Colonic mucosa (tissue), 4 donors: ENCODE measurements at regions not wholly inside any gene's neighbourhood (a gene's known extent, or its start where the extent isn't known, plus 50 kb on each side); places are given as distances from the start of the nearest gene placed in this dataset.

ENCODE experiments used
- DNase-seq: peaks from one replicate; pipeline ENCODE4 v3.0.0-alpha.2; 2020
- H3K27ac ChIP-seq: fragments of 200-600 bp; one replicate; pipeline ENCODE4 v1.8.0; 2021
- H3K27me3 ChIP-seq: fragments of 200-600 bp; one replicate; pipeline ENCODE4 v1.8.0; 2021
- H3K36me3 ChIP-seq: fragments of 200-600 bp; one replicate; pipeline ENCODE4 v1.8.0; 2021
- H3K4me1 ChIP-seq: fragments of 200-600 bp; one replicate; pipeline ENCODE4 v1.8.0; 2021; ENCODE audit warnings: mild to moderate bottlenecking
- H3K4me3 ChIP-seq: fragments of 200-600 bp; one replicate; pipeline ENCODE4 v1.8.0; 2021
- H3K9ac ChIP-seq, 2 donors: one replicate each; pipeline ENCODE4 v1.7.0; 2013; ENCODE audit warnings: control low read depth in 2 of 2, low read depth in 2 of 2, low read length in 2 of 2
- H3K9me3 ChIP-seq: fragments of 200-600 bp; one replicate; pipeline ENCODE4 v1.8.0; 2021
- CTCF ChIP-seq: fragments of 200-600 bp; IDR thresholded peaks from one replicate; pipeline ENCODE4 v1.8.0; 2022; ENCODE audit warnings: antibody characterized with exemption, mild to moderate bottlenecking
- intact Hi-C: fragments of 100-400 bp; cut with DNase I; formaldehyde crosslinking; loops from one replicate; pipeline ENCODE4 v1.14.1; 2022
- donor health status: healthy.
- donor health status: DM: no; HTN: no; CAD: no.
- donor health status: DM: no; HTN: no; CAD: no.

GRCh38 chr1:30323841-30324240, 399.5 kb downstream of the MATN1 start:
- no peaks in the 10 kb centered on the region for H3K36me3 ChIP-seq
- no peak for TF ChIP-seq CTCF
- H3K4me3 ChIP-seq = no peak overlapping the region
- no peak for DNase-seq
- intact Hi-C loops = no loop called here
- H3K27ac ChIP-seq = no peak overlapping the region
- no peaks in the 10 kb centered on the region for H3K27me3 ChIP-seq
- no peaks in the 10 kb centered on the region for H3K9me3 ChIP-seq
- H3K4me1 ChIP-seq = no peaks in the 10 kb centered on the region
- H3K9ac ChIP-seq = no peak overlapping the region

- no peak overlapping the region for H3K9ac ChIP-seq
- H3K9me3 ChIP-seq = no peaks in the 10 kb centered on the region
- no peak for DNase-seq
- intact Hi-C loops = no loop called here
- no peaks in the 10 kb centered on the region for H3K4me1 ChIP-seq
- no peak overlapping the region for H3K4me3 ChIP-seq
- TF ChIP-seq CTCF = no peak
- no peaks in the 10 kb centered on the region for H3K27me3 ChIP-seq
- no peak overlapping the region for H3K27ac ChIP-seq
- no peaks in the 10 kb centered on the region for H3K36me3 ChIP-seq
Observed at GRCh38 chr1:30323352-30323751, 400.0 kb downstream of the MATN1 start.

GRCh38 chr1:30322859-30323257, 400.5 kb downstream of the MATN1 start:
- no peak for DNase-seq
- no peak for TF ChIP-seq CTCF
- Histone ChIP-seq H3K9ac (no peak overlapping the region), H3K4me3 (no peak overlapping the region), H3K27ac (no peak overlapping the region), H3K36me3 (no peaks in the 10 kb centered on the region), H3K4me1 (no peaks in the 10 kb centered on the region), H3K9me3 (no peaks in the 10 kb centered on the region), H3K27me3 (no peaks in the 10 kb centered on the region)
- intact Hi-C loops = no loop called here

GRCh38 chr1:30321996-30322858, 401.2 kb downstream of the MATN1 start:
- H3K9me3 ChIP-seq = no peaks in the 10 kb centered on the region
- no peaks in the 10 kb centered on the region for H3K4me1 ChIP-seq
- no peak for TF ChIP-seq CTCF
- H3K9ac ChIP-seq = no peak overlapping the region
- no peaks in the 10 kb centered on the region for H3K27me3 ChIP-seq
- no peak for DNase-seq
- intact Hi-C loops = no loop called here
- H3K36me3 ChIP-seq = no peaks in the 10 kb centered on the region
- no peak overlapping the region for H3K27ac ChIP-seq
- H3K4me3 ChIP-seq = no peak overlapping the region

- Histone ChIP-seq H3K27me3 (no peaks in the 10 kb centered on the region), H3K4me1 (no peaks in the 10 kb centered on the region), H3K9ac (no peak overlapping the region), H3K36me3 (no peaks in the 10 kb centered on the region), H3K27ac (no peak overlapping the region), H3K9me3 (no peaks in the 10 kb centered on the region), H3K4me3 (no peak overlapping the region)
- intact Hi-C loops = no loop called here
- DNase-seq = no peak
- TF ChIP-seq CTCF = no peak
Observed at GRCh38 chr1:30321246-30321910, 402.0 kb downstream of the MATN1 start.
